GM21423 (cell line): ENCODE measurements at regions not wholly inside any gene's neighbourhood (a gene's known extent, or its start where the extent isn't known, plus 50 kb on each side); places are given as distances from the start of the nearest gene placed in this dataset.
"Not testable (repeated sequence)": the region's sequence is repeated elsewhere in the genome, so short reads cannot be mapped to it uniquely, and the experiment has no call there.

Experiments used
- ATAC-seq: cut with Tn5 transposase; IDR thresholded peaks from one replicate; pipeline ENCODE4 v1.9.1; 2021; ENCODE audit warnings: mild to moderate bottlenecking, moderate library complexity; ENCODE audit not compliant: unreplicated experiment

GRCh38 chr7:9201928-9202327 lies 768.5 kb downstream of the NXPH1 start:
- ATAC-seq, result no peak

- ATAC-seq, result no peak
Measured at GRCh38 chr7:9204571-9204970, 771.2 kb downstream of the NXPH1 start.

- ATAC-seq, result no peak
Measured at GRCh38 chr7:9210114-9210513, 776.7 kb downstream of the NXPH1 start.

- ATAC-seq, result no peak
Measured at GRCh38 chr7:9217204-9217603, 783.8 kb downstream of the NXPH1 start.

GRCh38 chr7:9226500-9226899 lies 793.1 kb downstream of the NXPH1 start:
- no peak for ATAC-seq

- no peak for ATAC-seq
Measured at GRCh38 chr7:9231630-9232121, 798.3 kb downstream of the NXPH1 start.

GRCh38 chr7:9240001-9240400 lies 806.6 kb downstream of the NXPH1 start:
- ATAC-seq, result no peak

GRCh38 chr7:9241826-9242225 lies 808.4 kb downstream of the NXPH1 start:
- ATAC-seq, result no peak

- no peak for ATAC-seq
Measured at GRCh38 chr7:9242636-9243035, 809.2 kb downstream of the NXPH1 start.

GRCh38 chr7:9250876-9251275 lies 817.5 kb downstream of the NXPH1 start:
- no peak for ATAC-seq

GRCh38 chr7:9264395-9264794 lies 831.0 kb downstream of the NXPH1 start:
- ATAC-seq, result no peak

GRCh38 chr7:9280088-9280487 lies 846.7 kb downstream of the NXPH1 start:
- ATAC-seq, result no peak

- no peak for ATAC-seq
Measured at GRCh38 chr7:9283246-9283645, 849.8 kb downstream of the NXPH1 start.

- ATAC-seq, result no peak
Measured at GRCh38 chr7:9302436-9302835, 869.0 kb downstream of the NXPH1 start.

- ATAC-seq, result no peak
Measured at GRCh38 chr7:9307131-9307530, 873.7 kb downstream of the NXPH1 start.

GRCh38 chr7:9324513-9324912 lies 891.1 kb downstream of the NXPH1 start:
- no peak for ATAC-seq

- no peak for ATAC-seq
Measured at GRCh38 chr7:9328296-9328695, 894.9 kb downstream of the NXPH1 start.

- no peak for ATAC-seq
Measured at GRCh38 chr7:9349625-9350024, 916.2 kb downstream of the NXPH1 start.

- no peak for ATAC-seq
Measured at GRCh38 chr7:9391221-9391620, 957.8 kb downstream of the NXPH1 start.

GRCh38 chr7:9391984-9392383 lies 958.6 kb downstream of the NXPH1 start:
- no peak for ATAC-seq

GRCh38 chr7:9404386-9404785 lies 971.0 kb downstream of the NXPH1 start:
- not testable (repeated sequence) for ATAC-seq

GRCh38 chr7:9407816-9408215 lies 974.4 kb downstream of the NXPH1 start:
- no peak for ATAC-seq

- ATAC-seq, result no peak
Measured at GRCh38 chr7:9453521-9453920, 1020.1 kb downstream of the NXPH1 start.

GRCh38 chr7:9488555-9488954 lies 1055.1 kb downstream of the NXPH1 start:
- no peak for ATAC-seq
